GM18870 (cell line): ENCODE measurements at regions not wholly inside any gene's neighbourhood (a gene's known extent, or its start where the extent isn't known, plus 50 kb on each side); places are given as distances from the start of the nearest gene placed in this dataset.
"Not testable (repeated sequence)": the region's sequence is repeated elsewhere in the genome, so short reads cannot be mapped to it uniquely, and the experiment has no call there.

Experiments used
- ATAC-seq: cut with Tn5 transposase; IDR thresholded peaks from one replicate; pipeline ENCODE4 v1.9.1; 2021; ENCODE audit warnings: moderate library complexity; ENCODE audit not compliant: unreplicated experiment

GRCh38 chr16:60608971-60609370 is 1427.3 kb downstream of the CDH8 start:
- ATAC-seq, result no peak

GRCh38 chr16:60605652-60606051 is 1430.6 kb downstream of the CDH8 start:
- not testable (repeated sequence) for ATAC-seq

- ATAC-seq, result no peak
Observed at GRCh38 chr16:60605176-60605575, 1431.1 kb downstream of the CDH8 start.

- no peak for ATAC-seq
Observed at GRCh38 chr16:60586493-60586892, 1449.7 kb downstream of the CDH8 start.

GRCh38 chr16:60582528-60582927 is 1453.7 kb downstream of the CDH8 start:
- ATAC-seq, result no peak

GRCh38 chr16:60566901-60567300 is 1469.3 kb downstream of the CDH8 start:
- no peak for ATAC-seq

- no peak for ATAC-seq
Observed at GRCh38 chr16:60564588-60564987, 1471.7 kb downstream of the CDH8 start.

GRCh38 chr16:60563166-60563565 is 1473.1 kb downstream of the CDH8 start:
- ATAC-seq, result no peak

GRCh38 chr16:60558936-60559335 is 1477.3 kb downstream of the CDH8 start:
- no peak for ATAC-seq

GRCh38 chr16:60553090-60553757 is 1483.0 kb downstream of the CDH8 start:
- ATAC-seq, result no peak

GRCh38 chr16:60541535-60541934 is 1494.7 kb downstream of the CDH8 start:
- ATAC-seq, result no peak

- ATAC-seq, result no peak
Observed at GRCh38 chr16:60510941-60511340, 1525.3 kb downstream of the CDH8 start.

- no peak for ATAC-seq
Observed at GRCh38 chr16:60510208-60510607, 1526.0 kb downstream of the CDH8 start.

GRCh38 chr16:60491273-60491672 is 1545.0 kb downstream of the CDH8 start:
- ATAC-seq, result no peak

- no peak for ATAC-seq
Observed at GRCh38 chr16:60485872-60486489, 1550.3 kb downstream of the CDH8 start.

- ATAC-seq, result no peak
Observed at GRCh38 chr16:60484901-60485300, 1551.3 kb downstream of the CDH8 start.

GRCh38 chr16:60481591-60481990 is 1554.6 kb downstream of the CDH8 start:
- no peak for ATAC-seq

GRCh38 chr16:60478810-60479209 is 1557.4 kb downstream of the CDH8 start:
- ATAC-seq, result no peak

GRCh38 chr16:60463986-60464385 is 1572.3 kb downstream of the CDH8 start:
- no peak for ATAC-seq

GRCh38 chr16:60459463-60459862 is 1576.8 kb downstream of the CDH8 start:
- ATAC-seq, result no peak

GRCh38 chr16:60458255-60458654 is 1578.0 kb downstream of the CDH8 start:
- no peak for ATAC-seq

- no peak for ATAC-seq
Observed at GRCh38 chr16:60452646-60453045, 1583.6 kb downstream of the CDH8 start.

- ATAC-seq, result no peak
Observed at GRCh38 chr16:60438894-60439293, 1597.3 kb downstream of the CDH8 start.
